ENCODE measurements at regions not wholly inside any gene's neighbourhood (a gene's known extent, or its start where the extent isn't known, plus 50 kb on each side); places are given as distances from the start of the nearest gene placed in this dataset.

GRCh38 chr2:234673501-234673900 lies 176.6 kb upstream of the ARL4C start:
- no peak for DNase-seq (ENCODE audit: low read depth, low spot score)
- no peak for TF ChIP-seq CTCF (IDR thresholded peaks at IDR 0.05; ENCODE audit: insufficient read depth, low read length, missing control alignments)
- H3K4me3 ChIP-seq (ENCODE audit: low read depth, low read length), result no peak overlapping the region
- POLR2A ChIA-PET, result interaction anchor here (0.6 kb wide), 1 partner anchor 41 kb away, joined by 3 read pairs; no protein-coding TSS in a partner anchor
- CTCF ChIA-PET, result interaction anchor here (1.2 to 1.3 kb wide), 2 partner anchors 8 to 18 kb away, joined by 3 to 5 read pairs; no protein-coding TSS in a partner anchor

- H3K4me3 ChIP-seq (ENCODE audit: low read depth, low read length), result no peak overlapping the region
- CTCF ChIA-PET, result interaction anchor here (0.5 to 1.2 kb wide), 2 partner anchors 9 to 295 kb away, joined by 3 to 5 read pairs; no protein-coding TSS in a partner anchor
- POLR2A ChIA-PET, result no interaction called here
- DNase-seq (ENCODE audit: low read depth, low spot score), result no peak
- TF ChIP-seq CTCF (IDR thresholded peaks at IDR 0.05; ENCODE audit: insufficient read depth, low read length, missing control alignments), result no peak
Measured at GRCh38 chr2:234672498-234673150, 175.7 kb upstream of the ARL4C start.

GRCh38 chr2:234671716-234672115 lies 174.8 kb upstream of the ARL4C start:
- no peak for DNase-seq (ENCODE audit: low read depth, low spot score)
- TF ChIP-seq CTCF (IDR thresholded peaks at IDR 0.05; ENCODE audit: insufficient read depth, low read length, missing control alignments), result no peak
- POLR2A ChIA-PET, result no interaction called here
- CTCF ChIA-PET, result interaction anchor here (1.7 kb wide), 1 partner anchor 11 kb away, joined by 4 read pairs; no protein-coding TSS in a partner anchor
- H3K4me3 ChIP-seq (ENCODE audit: low read depth, low read length), result no peak overlapping the region

GRCh38 chr2:234671231-234671630 lies 174.3 kb upstream of the ARL4C start:
- no peak for TF ChIP-seq CTCF (IDR thresholded peaks at IDR 0.05; ENCODE audit: insufficient read depth, low read length, missing control alignments)
- H3K4me3 ChIP-seq (ENCODE audit: low read depth, low read length), result no peak overlapping the region
- CTCF ChIA-PET, result interaction anchor here (1.7 kb wide), 1 partner anchor 10 kb away, joined by 4 read pairs; no protein-coding TSS in a partner anchor
- POLR2A ChIA-PET, result no interaction called here
- DNase-seq (ENCODE audit: low read depth, low spot score), result no peak

- ChIA-PET CTCF (interaction anchor here (1.7 kb wide), 1 partner anchor 10 kb away, joined by 4 read pairs; no protein-coding TSS in a partner anchor), POLR2A (no interaction called here)
- no peak for TF ChIP-seq CTCF (IDR thresholded peaks at IDR 0.05; ENCODE audit: insufficient read depth, low read length, missing control alignments)
- DNase-seq (ENCODE audit: low read depth, low spot score), result no peak
- H3K4me3 ChIP-seq (ENCODE audit: low read depth, low read length), result no peak overlapping the region
Measured at GRCh38 chr2:234670806-234671205, 173.9 kb upstream of the ARL4C start.

GRCh38 chr2:234670052-234670451 lies 173.2 kb upstream of the ARL4C start:
- POLR2A ChIA-PET, result interaction anchor here (0.6 kb wide), 1 partner anchor 171 kb away, joined by 3 read pairs; no protein-coding TSS in a partner anchor
- peak; percentile 81 for DNase-seq (ENCODE audit: low read depth, low spot score)
- TF ChIP-seq CTCF (IDR thresholded peaks at IDR 0.05; ENCODE audit: insufficient read depth, low read length, missing control alignments), result no peak
- CTCF ChIA-PET, result interaction anchor here (1.0 to 1.2 kb wide), 3 partner anchors 8 to 11 kb away, joined by 3 to 4 read pairs (median 4); no protein-coding TSS in a partner anchor
- H3K4me3 ChIP-seq (ENCODE audit: low read depth, low read length), result no peak overlapping the region
